Neural progenitor cell (in vitro differentiated cells): ENCODE measurements at regions not wholly inside any gene's neighbourhood (a gene's known extent, or its start where the extent isn't known, plus 50 kb on each side); places are given as distances from the start of the nearest gene placed in this dataset.

Source experiments
- EZH2 ChIP-seq: fragments of 200-600 bp; sonication (generic); IDR thresholded peaks from 2 replicates; pipeline ENCODE4 v1.6.1; 2017; ENCODE audit warnings: antibody characterized with exemption, mild to moderate bottlenecking, moderate library complexity
- TF ChIP-seq, protein P1 (sequence below): fragments of 200-600 bp; sonication (generic); IDR thresholded peaks from 2 replicates; pipeline ENCODE4 v1.5.1; 2017; ENCODE audit warnings: antibody characterized with exemption, mild to moderate bottlenecking

DNA sequence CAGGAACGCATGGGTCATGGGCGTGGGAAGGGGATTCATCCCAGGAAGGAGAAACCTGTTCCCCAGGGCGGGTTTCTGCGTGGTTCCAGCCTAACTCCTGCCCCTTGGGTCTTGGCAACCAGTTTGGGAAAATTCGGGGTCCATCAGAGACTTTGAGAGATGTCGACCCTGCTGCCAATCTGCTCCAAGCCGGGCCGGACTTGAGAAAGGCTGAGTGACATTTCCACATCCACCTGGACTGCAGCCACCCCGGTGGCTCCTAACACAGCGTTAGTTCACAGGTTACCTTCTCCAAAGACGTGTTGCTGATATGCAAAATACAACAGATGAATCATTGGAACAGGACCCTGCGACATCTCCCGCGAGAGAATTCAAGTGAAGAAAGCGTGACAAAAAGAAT lies 627.2 kb downstream of the IRX1 start:
- TF ChIP-seq, protein P1, sequence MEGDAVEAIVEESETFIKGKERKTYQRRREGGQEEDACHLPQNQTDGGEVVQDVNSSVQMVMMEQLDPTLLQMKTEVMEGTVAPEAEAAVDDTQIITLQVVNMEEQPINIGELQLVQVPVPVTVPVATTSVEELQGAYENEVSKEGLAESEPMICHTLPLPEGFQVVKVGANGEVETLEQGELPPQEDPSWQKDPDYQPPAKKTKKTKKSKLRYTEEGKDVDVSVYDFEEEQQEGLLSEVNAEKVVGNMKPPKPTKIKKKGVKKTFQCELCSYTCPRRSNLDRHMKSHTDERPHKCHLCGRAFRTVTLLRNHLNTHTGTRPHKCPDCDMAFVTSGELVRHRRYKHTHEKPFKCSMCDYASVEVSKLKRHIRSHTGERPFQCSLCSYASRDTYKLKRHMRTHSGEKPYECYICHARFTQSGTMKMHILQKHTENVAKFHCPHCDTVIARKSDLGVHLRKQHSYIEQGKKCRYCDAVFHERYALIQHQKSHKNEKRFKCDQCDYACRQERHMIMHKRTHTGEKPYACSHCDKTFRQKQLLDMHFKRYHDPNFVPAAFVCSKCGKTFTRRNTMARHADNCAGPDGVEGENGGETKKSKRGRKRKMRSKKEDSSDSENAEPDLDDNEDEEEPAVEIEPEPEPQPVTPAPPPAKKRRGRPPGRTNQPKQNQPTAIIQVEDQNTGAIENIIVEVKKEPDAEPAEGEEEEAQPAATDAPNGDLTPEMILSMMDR = no peak
- no peak for TF ChIP-seq EZH2
